DND-41 (cell line): ENCODE measurements at regions not wholly inside any gene's neighbourhood (a gene's known extent, or its start where the extent isn't known, plus 50 kb on each side); places are given as distances from the start of the nearest gene placed in this dataset.
"Not testable (repeated sequence)": the region's sequence is repeated elsewhere in the genome, so short reads cannot be mapped to it uniquely, and the experiment has no call there.

Source experiments
- ATAC-seq: fragments of 200-7000 bp; cut with Tn5 transposase; 3 replicates; pipeline ENCODE4 v1.9.1; 2021; ENCODE audit warnings: low read depth; ENCODE audit not compliant: insufficient read depth
- DNase-seq: peaks from one replicate; pipeline ENCODE4 v3.0.0-alpha.2; 2020
- H2AFZ ChIP-seq: 2 replicates; pipeline ENCODE4 v1.6.0; 2012; ENCODE audit warnings: low read depth, low read length
- H3K27ac ChIP-seq: 2 replicates; pipeline ENCODE4 v1.5.1; 2012; ENCODE audit warnings: low read length, inconsistent platforms
- H3K27me3 ChIP-seq: fragments of 200-600 bp; sonication (generic); 2 replicates; pipeline ENCODE4 v1.6.0; 2012; ENCODE audit warnings: low read length, mild to moderate bottlenecking, inconsistent platforms; ENCODE audit not compliant: insufficient read depth, poor library complexity
- H3K36me3 ChIP-seq: 2 replicates; pipeline ENCODE4 v1.5.1; 2012; ENCODE audit warnings: low read length, inconsistent platforms; ENCODE audit not compliant: insufficient read depth
- H3K4me1 ChIP-seq: 2 replicates; pipeline ENCODE4 v1.5.1; 2012; ENCODE audit warnings: mild to moderate bottlenecking, low read length; ENCODE audit not compliant: insufficient read depth
- H3K4me2 ChIP-seq: 2 replicates; pipeline ENCODE4 v1.6.0; 2012; ENCODE audit warnings: mild to moderate bottlenecking, moderate library complexity, low read length, inconsistent platforms; ENCODE audit not compliant: insufficient read depth
- H3K4me3 ChIP-seq, 2 experiments: fragments of 200-600 bp in 1 of 2; shearing (Covaris generic) in 1 of 2; 2 replicates each; pipeline ENCODE4 v1.5.1; 2012 to 2016; ENCODE audit warnings: inconsistent platforms in 2 of 2, low read length in 2 of 2, mild to moderate bottlenecking in 2 of 2, low read depth in 1 of 2, moderate library complexity in 1 of 2
- H3K79me2 ChIP-seq: 2 replicates; pipeline ENCODE4 v1.6.0; 2012; ENCODE audit warnings: low read length, inconsistent platforms; ENCODE audit not compliant: insufficient read depth
- H3K9ac ChIP-seq: 2 replicates; pipeline ENCODE4 v1.6.0; 2012; ENCODE audit warnings: low read depth, mild to moderate bottlenecking, inconsistent platforms, low read length, moderate library complexity
- H3K9me3 ChIP-seq: 2 replicates; pipeline ENCODE4 v1.5.1; 2012; ENCODE audit warnings: low read length, moderate library complexity, mild to moderate bottlenecking, inconsistent platforms; ENCODE audit not compliant: insufficient read depth, severe bottlenecking
- H4K20me1 ChIP-seq: 2 replicates; pipeline ENCODE4 v1.6.0; 2012; ENCODE audit warnings: low read length; ENCODE audit not compliant: insufficient read depth

GRCh38 chr21:5013455-5014304, 5507.7 kb upstream of the TPTE start:
- H3K36me3 ChIP-seq, DNase-seq, H4K20me1 ChIP-seq, ATAC-seq, H3K4me2 ChIP-seq, H3K79me2 ChIP-seq, H3K27me3 ChIP-seq, H3K9ac ChIP-seq, H3K4me3 ChIP-seq, H3K4me1 ChIP-seq, H3K9me3 ChIP-seq, H2AFZ ChIP-seq, H3K27ac ChIP-seq: not testable (repeated sequence)

GRCh38 chr21:5015187-5015586, 5506.2 kb upstream of the TPTE start:
- H3K79me2 ChIP-seq, H3K9me3 ChIP-seq, H3K27ac ChIP-seq, H3K4me2 ChIP-seq, H4K20me1 ChIP-seq, H3K4me1 ChIP-seq, H3K36me3 ChIP-seq, ATAC-seq, H3K9ac ChIP-seq, DNase-seq, H3K27me3 ChIP-seq, H2AFZ ChIP-seq, H3K4me3 ChIP-seq: not testable (repeated sequence)

- peak; percentile 53; the same call in 2 of the 3 replicates for ATAC-seq
Measured at GRCh38 chr21:5019120-5019519, 5502.3 kb upstream of the TPTE start.

GRCh38 chr21:5021815-5022214, 5499.6 kb upstream of the TPTE start:
- not testable (repeated sequence) for H3K27me3 ChIP-seq, H3K4me1 ChIP-seq
- ATAC-seq: peak; percentile 27; the same call in 1 of the 3 replicates

More at GRCh38 chr21:5019120-5019519, 5502.3 kb upstream of the TPTE start:
- H4K20me1 ChIP-seq, DNase-seq, H2AFZ ChIP-seq, H3K4me1 ChIP-seq, H3K4me3 ChIP-seq, H3K9me3 ChIP-seq, H3K27ac ChIP-seq, H3K27me3 ChIP-seq, H3K4me2 ChIP-seq, H3K79me2 ChIP-seq, H3K36me3 ChIP-seq, H3K9ac ChIP-seq: not testable (repeated sequence)

DNA sequence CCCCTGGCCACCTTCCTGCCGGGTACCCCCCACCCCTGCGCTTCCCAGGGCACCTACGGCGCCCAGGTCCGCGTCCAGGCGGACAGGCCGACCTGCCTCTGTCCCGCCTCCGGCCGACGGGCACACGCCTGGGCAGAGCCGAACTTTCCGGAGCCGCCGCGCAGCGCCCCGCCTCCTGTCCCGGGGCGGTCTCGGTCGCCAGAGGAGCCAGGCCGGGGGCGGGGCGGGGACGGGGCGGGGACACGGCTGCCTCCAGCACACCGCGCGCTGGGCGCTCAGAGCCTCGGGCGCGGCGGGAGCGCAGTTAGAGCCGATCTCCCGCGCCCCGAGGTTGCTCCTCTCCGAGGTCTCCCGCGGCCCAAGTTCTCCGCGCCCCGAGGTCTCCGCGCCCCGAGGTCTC, 5499.1 kb upstream of the TPTE start:
- not testable (repeated sequence) for H4K20me1 ChIP-seq, H3K36me3 ChIP-seq, H3K79me2 ChIP-seq, H3K4me2 ChIP-seq, H3K9ac ChIP-seq, H2AFZ ChIP-seq, DNase-seq, H3K27me3 ChIP-seq, H3K27ac ChIP-seq, H3K4me3 ChIP-seq, H3K4me1 ChIP-seq, H3K9me3 ChIP-seq
- ATAC-seq: peak; percentile 66; the same call in 2 of the 3 replicates

More at GRCh38 chr21:5021815-5022214, 5499.6 kb upstream of the TPTE start:
- H3K36me3 ChIP-seq, H3K4me2 ChIP-seq, DNase-seq, H2AFZ ChIP-seq, H3K27ac ChIP-seq, H4K20me1 ChIP-seq, H3K9ac ChIP-seq, H3K4me3 ChIP-seq, H3K79me2 ChIP-seq, H3K9me3 ChIP-seq: not testable (repeated sequence)

DNA sequence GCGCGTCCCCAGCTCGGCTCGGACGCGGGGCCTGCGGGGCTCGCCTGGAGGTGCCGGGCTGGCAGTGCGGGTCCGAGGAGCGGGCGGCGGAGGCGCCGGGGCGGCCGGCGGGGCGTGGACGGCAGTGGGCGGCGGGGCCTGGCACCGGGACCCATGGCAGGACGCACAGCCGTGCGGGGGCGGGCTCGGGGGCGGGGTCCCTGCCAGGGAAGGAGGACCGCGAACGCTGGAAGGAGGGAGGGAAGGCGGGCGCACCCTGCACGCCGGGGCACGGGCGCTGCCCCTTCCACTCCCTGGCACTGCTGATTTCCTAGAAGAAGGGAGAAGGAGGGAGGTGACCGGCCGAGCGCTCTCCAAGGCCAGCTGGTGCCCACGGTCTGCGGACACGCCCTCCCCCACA, 5498.6 kb upstream of the TPTE start:
- H3K9ac ChIP-seq, H3K36me3 ChIP-seq, H2AFZ ChIP-seq, DNase-seq, H3K27ac ChIP-seq, H3K27me3 ChIP-seq, H3K4me1 ChIP-seq, ATAC-seq, H3K4me3 ChIP-seq, H3K9me3 ChIP-seq, H4K20me1 ChIP-seq, H3K79me2 ChIP-seq, H3K4me2 ChIP-seq: not testable (repeated sequence)

DNA sequence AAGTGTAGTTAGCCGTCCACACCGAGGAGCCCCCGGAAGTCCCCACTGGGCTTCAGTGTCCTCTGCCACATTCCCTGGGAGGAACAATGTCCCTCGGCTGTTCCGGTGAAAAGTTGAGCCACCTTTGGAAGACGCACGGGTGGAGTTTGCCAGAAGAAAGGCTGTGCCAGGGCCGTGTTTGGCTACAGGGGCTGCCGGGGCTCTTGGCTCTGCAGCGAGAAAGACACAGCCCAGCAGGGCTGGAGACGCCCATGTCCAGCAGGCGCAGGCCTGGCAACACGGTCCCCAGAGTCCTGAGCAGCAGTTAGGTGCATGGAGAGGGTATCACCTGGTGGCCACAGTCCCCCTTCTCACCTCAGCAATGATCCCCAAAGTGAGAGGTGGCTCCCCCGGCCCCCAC, 5486.2 kb upstream of the TPTE start:
- not testable (repeated sequence) for H3K27me3 ChIP-seq, H3K9me3 ChIP-seq, H3K36me3 ChIP-seq, ATAC-seq, H3K4me1 ChIP-seq, H3K4me3 ChIP-seq, DNase-seq, H3K79me2 ChIP-seq, H3K27ac ChIP-seq, H4K20me1 ChIP-seq, H3K4me2 ChIP-seq, H2AFZ ChIP-seq, H3K9ac ChIP-seq

DNA sequence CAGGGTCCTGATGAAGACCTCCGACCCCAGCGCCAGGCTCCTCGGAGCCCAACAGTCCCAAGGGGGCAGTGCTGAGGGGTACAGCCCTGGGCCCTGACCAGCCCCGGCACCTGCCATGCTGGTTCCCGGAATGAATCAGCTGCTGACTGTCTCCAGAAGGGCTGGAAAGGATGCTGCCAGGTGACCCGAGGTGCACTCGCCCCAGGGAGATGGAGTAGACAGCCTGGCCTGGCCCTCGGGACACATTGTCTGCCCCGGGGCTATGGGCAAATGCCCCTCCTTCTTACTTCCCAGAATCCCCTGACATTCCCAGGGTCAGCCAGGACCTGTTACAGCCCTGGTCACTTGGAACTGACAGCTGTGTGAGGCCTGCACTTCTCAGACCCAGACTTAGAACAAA, 5485.8 kb upstream of the TPTE start:
- not testable (repeated sequence) for H3K27me3 ChIP-seq, DNase-seq, H4K20me1 ChIP-seq, H3K9ac ChIP-seq, H3K9me3 ChIP-seq, H3K79me2 ChIP-seq, H3K4me2 ChIP-seq, H3K4me1 ChIP-seq, H3K36me3 ChIP-seq, H2AFZ ChIP-seq, H3K27ac ChIP-seq, ATAC-seq, H3K4me3 ChIP-seq
